ENCODE measurements at regions not wholly inside any gene's neighbourhood (a gene's known extent, or its start where the extent isn't known, plus 50 kb on each side); places are given as distances from the start of the nearest gene placed in this dataset.
"Not testable (repeated sequence)": the region's sequence is repeated elsewhere in the genome, so short reads cannot be mapped to it uniquely, and the experiment has no call there.

- DNase-seq (ENCODE audit: low spot score) = no peak
- no peak for TF ChIP-seq CTCF (IDR thresholded peaks at IDR 0.05; ENCODE audit: borderline replicate concordance, control extremely low read depth, extremely low read depth, insufficient read depth, missing control alignments)
- in situ Hi-C loops (cut with MboI; ENCODE audit: low sequenced_read_pairs, unreplicated experiment) = no loop called here
Observed at GRCh38 chr12:113532292-113532691, 60.6 kb upstream of the LHX5 start.

GRCh38 chr12:113531073-113531472 is 59.4 kb upstream of the LHX5 start:
- DNase-seq (ENCODE audit: low spot score); in situ Hi-C loops (cut with MboI; ENCODE audit: low sequenced_read_pairs, unreplicated experiment): not testable (repeated sequence)

- in situ Hi-C loops (cut with MboI; ENCODE audit: low sequenced_read_pairs, unreplicated experiment) = no loop called here
- no peak for DNase-seq (ENCODE audit: low spot score)
- TF ChIP-seq CTCF (IDR thresholded peaks at IDR 0.05; ENCODE audit: borderline replicate concordance, control extremely low read depth, extremely low read depth, insufficient read depth, missing control alignments) = no peak
Observed at GRCh38 chr12:113528606-113529293, 57.1 kb upstream of the LHX5 start.

- no peak for DNase-seq (ENCODE audit: low spot score)
- in situ Hi-C loops (cut with MboI; ENCODE audit: low sequenced_read_pairs, unreplicated experiment) = no loop called here
- no peak for TF ChIP-seq CTCF (IDR thresholded peaks at IDR 0.05; ENCODE audit: borderline replicate concordance, control extremely low read depth, extremely low read depth, insufficient read depth, missing control alignments)
Observed at GRCh38 chr12:113525066-113525465, 53.4 kb upstream of the LHX5 start.

GRCh38 chr12:113524495-113524894 is 52.8 kb upstream of the LHX5 start:
- TF ChIP-seq CTCF (IDR thresholded peaks at IDR 0.05; ENCODE audit: borderline replicate concordance, control extremely low read depth, extremely low read depth, insufficient read depth, missing control alignments) = no peak
- no peak for DNase-seq (ENCODE audit: low spot score)
- in situ Hi-C loops (cut with MboI; ENCODE audit: low sequenced_read_pairs, unreplicated experiment) = no loop called here

GRCh38 chr12:113521708-113522107 is 50.0 kb upstream of the LHX5 start:
- TF ChIP-seq CTCF (IDR thresholded peaks at IDR 0.05; ENCODE audit: borderline replicate concordance, control extremely low read depth, extremely low read depth, insufficient read depth, missing control alignments) = no peak
- in situ Hi-C loops (cut with MboI; ENCODE audit: low sequenced_read_pairs, unreplicated experiment) = no loop called here
- DNase-seq (ENCODE audit: low spot score) = no peak

Data from GM13976 (cell line).